B cell (primary cell): ENCODE measurements at regions not wholly inside any gene's neighbourhood (a gene's known extent, or its start where the extent isn't known, plus 50 kb on each side); places are given as distances from the start of the nearest gene placed in this dataset.

Source experiments
- ATAC-seq: fragments of 200-7000 bp; cut with Tn5 transposase; one replicate; pipeline ENCODE4 v1.10.0; 2021; ENCODE audit warnings: low read depth, mild to moderate bottlenecking, moderate number of reproducible peaks, moderate library complexity
- CTCF ChIA-PET: fragments of 350-600 bp; sonication (Branson Sonifier 250); formaldehyde crosslinking; loops from one replicate; lab custom pipeline; 2021; ENCODE audit warnings: antibody characterized with exemption, inconsistent platforms; lab: Charles Lee
- POLR2A ChIA-PET: fragments of 350-600 bp; sonication (Branson Sonifier 250); formaldehyde crosslinking; loops from one replicate; lab custom pipeline; 2021; ENCODE audit warnings: antibody characterized with exemption; lab: Charles Lee
- DNase-seq: peaks from one replicate; pipeline ENCODE4 v3.0.0; 2013
- H2AFZ ChIP-seq: 2 replicates; pipeline ENCODE4 v1.6.1; 2012; ENCODE audit warnings: mild to moderate bottlenecking, low read depth, low read length; ENCODE audit not compliant: insufficient read depth, poor library complexity, severe bottlenecking
- H3K27ac ChIP-seq, 2 donors: 1 replicate in 1 of 2; 2 replicates in 1 of 2; pipeline ENCODE4 v1.5.1; 2012 to 2013; ENCODE audit warnings: low read length in 2 of 2, mild to moderate bottlenecking in 2 of 2, moderate library complexity in 1 of 2
- H3K27me3 ChIP-seq, 4 experiments: fragments of 200-600 bp in 1 of 4; sonication (generic) in 1 of 4; replicated peaks in 1 of 4; 1 replicate in 2 of 4; 2 replicates in 2 of 4; pipeline versions ENCODE4 v1.6.1 to v1.7.0; 2013 to 2016; ENCODE audit warnings: low read length in 3 of 4, mild to moderate bottlenecking in 2 of 4, mixed read lengths in 1 of 4, moderate library complexity in 1 of 4; ENCODE audit not compliant: insufficient read depth in 4 of 4, control insufficient read depth in 3 of 4; ENCODE audit errors: control extremely low read depth in 1 of 4
- H3K36me3 ChIP-seq, 2 experiments: replicated peaks in 1 of 2; 1 replicate in 1 of 2; 2 replicates in 1 of 2; pipeline versions ENCODE4 v1.6.1 to v1.7.1; 2013; ENCODE audit warnings: low read length in 1 of 2; ENCODE audit not compliant: insufficient read depth in 2 of 2, control insufficient read depth in 1 of 2; ENCODE audit errors: control extremely low read depth in 1 of 2, extremely low read depth in 1 of 2
- H3K4me1 ChIP-seq, 2 donors: fragments of 200-600 bp in 1 of 2; sonication (generic) in 1 of 2; 1 replicate in 1 of 2; 2 replicates in 1 of 2; pipeline versions ENCODE4 v1.5.1 to v1.6.1; 2013 to 2017; ENCODE audit warnings: low read length in 2 of 2; ENCODE audit not compliant: control insufficient read depth in 2 of 2, insufficient read depth in 2 of 2
- H3K4me2 ChIP-seq: replicated peaks from 2 replicates; pipeline ENCODE3; 2012; ENCODE audit warnings: mild to moderate bottlenecking, low read depth, low read length; ENCODE audit not compliant: poor library complexity, severe bottlenecking
- H3K4me3 ChIP-seq, 5 experiments: fragments of 200-600 bp in 1 of 5; sonication (generic) in 1 of 5; 1 replicate in 3 of 5; 2 replicates in 2 of 5; pipeline versions ENCODE4 v1.5.1 to v1.7.0; 2011 to 2016; ENCODE audit warnings: low read length in 4 of 5, mild to moderate bottlenecking in 4 of 5, low read depth in 2 of 5, control low read depth in 1 of 5, moderate library complexity in 1 of 5; ENCODE audit not compliant: insufficient read depth in 1 of 5; ENCODE audit errors: control extremely low read depth in 1 of 5, extremely low read depth in 1 of 5
- H3K79me2 ChIP-seq: fragments of 200-600 bp; sonication (generic); one replicate; pipeline ENCODE4 v1.6.0; 2016; ENCODE audit warnings: low read length; ENCODE audit not compliant: control insufficient read depth, insufficient read depth
- H3K9ac ChIP-seq: fragments of 200-600 bp; sonication (generic); 2 replicates; pipeline ENCODE4 v1.6.1; 2017; ENCODE audit warnings: mild to moderate bottlenecking, low read length, moderate library complexity
- H3K9me3 ChIP-seq, 3 donors: one replicate each; pipeline versions ENCODE4 v1.6.1 to v1.7.1; 2013; ENCODE audit warnings: low read length in 2 of 3; ENCODE audit not compliant: control insufficient read depth in 2 of 3, insufficient read depth in 1 of 3; ENCODE audit errors: control extremely low read depth in 1 of 3
- H4K20me1 ChIP-seq: 2 replicates; pipeline ENCODE4 v1.6.0; 2012; ENCODE audit warnings: mild to moderate bottlenecking, low read length; ENCODE audit not compliant: insufficient read depth, control insufficient read depth, poor library complexity, severe bottlenecking
- H3K27ac Mint-ChIP-seq: one replicate; pipeline ENCODE4 v1.8.0; 2021; ENCODE audit warnings: mixed read lengths
- H3K27me3 Mint-ChIP-seq: one replicate; pipeline ENCODE4 v1.8.0; 2021; ENCODE audit warnings: mixed read lengths
- H3K4me1 Mint-ChIP-seq: one replicate; pipeline ENCODE4 v1.8.0; 2021; ENCODE audit warnings: mixed read lengths
- H3K4me3 Mint-ChIP-seq: one replicate; pipeline ENCODE4 v1.8.0; 2021; ENCODE audit warnings: mixed read lengths
- H3K9me3 Mint-ChIP-seq: one replicate; pipeline ENCODE4 v1.8.0; 2022; ENCODE audit warnings: mixed read lengths; ENCODE audit not compliant: insufficient read depth
- CTCF ChIP-seq: fragments of 200-600 bp; IDR thresholded peaks from one replicate; pipeline ENCODE4 v1.8.0; 2022; ENCODE audit warnings: antibody characterized with exemption, mild to moderate bottlenecking
- EZH2 ChIP-seq: IDR thresholded peaks from 2 replicates; pipeline ENCODE4 v1.6.1; 2012; ENCODE audit warnings: borderline replicate concordance, low read depth, mild to moderate bottlenecking, moderate library complexity, low read length; ENCODE audit not compliant: insufficient read depth, poor library complexity, severe bottlenecking
- WGBS: methylation state at CpG from one replicate; pipeline ENCODE4 v1.1.5; 2013; ENCODE audit warnings: missing lambda C conversion rate; ENCODE audit not compliant: insufficient coverage; 5-methylcytosine and 5-hydroxymethylcytosine counted together
- intact Hi-C: fragments of 100-400 bp; cut with micrococcal nuclease; formaldehyde crosslinking; loops from one replicate; pipeline ENCODE4 v1.10.0; 2022

- no peaks in the 10 kb centered on the region for H3K4me1 Mint-ChIP-seq
- DNase-seq (no peak), ATAC-seq (no peak)
- CTCF ChIA-PET, result no interaction called here
- H3K4me3 Mint-ChIP-seq, result no peak overlapping the region
- Histone ChIP-seq H3K4me1 (no peaks in the 10 kb centered on the region), H3K27me3 (no peaks in the 10 kb centered on the region), H3K9ac (no peak overlapping the region), H3K27ac (no peak overlapping the region), H3K79me2 (no peaks in the 10 kb centered on the region), H3K9me3 (peaks cover 0 to 4% (median 0%) of the 10 kb centered on the region in 3 donors), H3K4me2 (no peak overlapping the region), H3K4me3 (no peak overlapping the region), H3K36me3 (no peaks in the 10 kb centered on the region), H4K20me1 (no peaks in the 10 kb centered on the region), H2AFZ (no peak overlapping the region)
- H3K9me3 Mint-ChIP-seq, result no peaks in the 10 kb centered on the region
- TF ChIP-seq EZH2 (no peak), CTCF (no peak)
- intact Hi-C loops, result no loop called here
- POLR2A ChIA-PET, result no interaction called here
- no peak overlapping the region for H3K27ac Mint-ChIP-seq
- H3K27me3 Mint-ChIP-seq, result peaks cover 2% of the 10 kb centered on the region
- 76% methylated on average over 2 of the region's 6 CpGs for WGBS
These were observed 149.0 kb upstream of the ZNF516 start for GRCh38 chr18:76643996-76644395.

- intact Hi-C loops, result no loop called here
- no peaks in the 10 kb centered on the region for H3K4me1 Mint-ChIP-seq
- ChIA-PET CTCF (no interaction called here), POLR2A (no interaction called here)
- DNase-seq, result no peak
- TF ChIP-seq EZH2 (no peak), CTCF (no peak)
- Histone ChIP-seq H2AFZ (no peak overlapping the region), H3K9me3 (peaks cover 0 to 4% (median 0%) of the 10 kb centered on the region in 3 donors), H3K4me2 (no peak overlapping the region), H3K27ac (no peak overlapping the region), H3K79me2 (no peaks in the 10 kb centered on the region), H4K20me1 (no peaks in the 10 kb centered on the region), H3K36me3 (no peaks in the 10 kb centered on the region), H3K4me3 (no peak overlapping the region), H3K9ac (no peak overlapping the region), H3K4me1 (no peaks in the 10 kb centered on the region), H3K27me3 (no peaks in the 10 kb centered on the region)
- no peak for ATAC-seq
- no peaks in the 10 kb centered on the region for H3K9me3 Mint-ChIP-seq
- no peak overlapping the region for H3K4me3 Mint-ChIP-seq
- peaks cover under 1% of the 10 kb centered on the region for H3K27me3 Mint-ChIP-seq
- no peak overlapping the region for H3K27ac Mint-ChIP-seq
- no CpG with 5 or more reads among the region's 2 CpGs for WGBS
These were observed 148.2 kb upstream of the ZNF516 start for GRCh38 chr18:76643199-76643598.
